Activated CD4-positive, alpha-beta memory T cell treated with anti-CD3 and anti-CD28 coated beads for 36 hours (primary cell): ENCODE measurements at regions not wholly inside any gene's neighbourhood (a gene's known extent, or its start where the extent isn't known, plus 50 kb on each side); places are given as distances from the start of the nearest gene placed in this dataset.

Experiments
- CTCF ChIA-PET: fragments of 350-600 bp; sonication (Branson Sonifier 250); formaldehyde crosslinking; loops from one replicate; lab custom pipeline; 2021; ENCODE audit warnings: antibody characterized with exemption, inconsistent platforms; lab: Charles Lee
- POLR2A ChIA-PET: fragments of 350-600 bp; sonication (Branson Sonifier 250); formaldehyde crosslinking; loops from one replicate; lab custom pipeline; 2021; ENCODE audit warnings: antibody characterized with exemption; lab: Charles Lee
- DNase-seq: peaks from one replicate; pipeline ENCODE4 v3.0.0-alpha.2; 2020
- H3K27ac Mint-ChIP-seq: one replicate; pipeline ENCODE4 v1.8.0; 2021; ENCODE audit warnings: mixed read lengths
- H3K27me3 Mint-ChIP-seq: one replicate; pipeline ENCODE4 v1.8.0; 2021; ENCODE audit warnings: mixed read lengths
- H3K36me3 Mint-ChIP-seq: one replicate; pipeline ENCODE4 v1.8.0; 2021; ENCODE audit warnings: mixed read lengths
- H3K4me1 Mint-ChIP-seq: one replicate; pipeline ENCODE4 v1.8.0; 2021; ENCODE audit warnings: low read depth, mixed read lengths
- H3K4me3 Mint-ChIP-seq: one replicate; pipeline ENCODE4 v1.8.0; 2021; ENCODE audit warnings: mild to moderate bottlenecking, mixed read lengths
- H3K9me3 Mint-ChIP-seq: one replicate; pipeline ENCODE4 v1.8.0; 2021; ENCODE audit warnings: mixed read lengths
- intact Hi-C: fragments of 100-400 bp; cut with micrococcal nuclease; formaldehyde crosslinking; loops from one replicate; pipeline ENCODE4 v1.15.1; 2023

- Mint-ChIP-seq H3K27ac (no peak overlapping the region), H3K4me1 (no peaks in the 10 kb centered on the region), H3K4me3 (no peak overlapping the region), H3K36me3 (no peaks in the 10 kb centered on the region), H3K9me3 (peaks cover 18% of the 10 kb centered on the region), H3K27me3 (no peaks in the 10 kb centered on the region)
- intact Hi-C loops: no loop called here
- DNase-seq: no peak
- POLR2A ChIA-PET: interaction anchor here (0.6 kb wide), 1 partner anchor 410 kb away, joined by 3 read pairs; no protein-coding TSS in a partner anchor
- CTCF ChIA-PET: no interaction called here
Observed at GRCh38 chr10:56771343-56771742, 410.3 kb upstream of the ZWINT start.

- Mint-ChIP-seq H3K4me3 (no peak overlapping the region), H3K27ac (no peak overlapping the region), H3K9me3 (peaks cover 3% of the 10 kb centered on the region), H3K4me1 (no peaks in the 10 kb centered on the region), H3K27me3 (no peaks in the 10 kb centered on the region), H3K36me3 (no peaks in the 10 kb centered on the region)
- ChIA-PET CTCF (no interaction called here), POLR2A (no interaction called here)
- intact Hi-C loops: no loop called here
- DNase-seq: no peak
Observed at GRCh38 chr10:56763090-56763489, 402.0 kb upstream of the ZWINT start.

GRCh38 chr10:56745490-56745889, 384.4 kb upstream of the ZWINT start:
- intact Hi-C loops: no loop called here
- ChIA-PET CTCF (no interaction called here), POLR2A (no interaction called here)
- DNase-seq: no peak
- H3K27me3 Mint-ChIP-seq: no peaks in the 10 kb centered on the region
- H3K4me1 Mint-ChIP-seq: no peaks in the 10 kb centered on the region
- no peak overlapping the region for H3K27ac Mint-ChIP-seq
- H3K4me3 Mint-ChIP-seq: no peak overlapping the region
- H3K36me3 Mint-ChIP-seq: no peaks in the 10 kb centered on the region
- H3K9me3 Mint-ChIP-seq: peaks cover 19% of the 10 kb centered on the region

- ChIA-PET CTCF (no interaction called here), POLR2A (no interaction called here)
- no peak overlapping the region for H3K4me3 Mint-ChIP-seq
- H3K4me1 Mint-ChIP-seq: no peaks in the 10 kb centered on the region
- H3K27me3 Mint-ChIP-seq: no peaks in the 10 kb centered on the region
- DNase-seq: no peak
- no peak overlapping the region for H3K27ac Mint-ChIP-seq
- no peaks in the 10 kb centered on the region for H3K36me3 Mint-ChIP-seq
- peaks cover 14% of the 10 kb centered on the region for H3K9me3 Mint-ChIP-seq
- intact Hi-C loops: no loop called here
Observed at GRCh38 chr10:56728349-56728748, 367.3 kb upstream of the ZWINT start.

GRCh38 chr10:56722912-56723311, 361.9 kb upstream of the ZWINT start:
- H3K27me3 Mint-ChIP-seq: no peaks in the 10 kb centered on the region
- no peak overlapping the region for H3K4me3 Mint-ChIP-seq
- no peak overlapping the region for H3K27ac Mint-ChIP-seq
- intact Hi-C loops: no loop called here
- no peaks in the 10 kb centered on the region for H3K4me1 Mint-ChIP-seq
- no peaks in the 10 kb centered on the region for H3K36me3 Mint-ChIP-seq
- DNase-seq: no peak
- POLR2A ChIA-PET: no interaction called here
- CTCF ChIA-PET: no interaction called here
- H3K9me3 Mint-ChIP-seq: peaks cover 9% of the 10 kb centered on the region

- ChIA-PET CTCF (no interaction called here), POLR2A (no interaction called here)
- DNase-seq: no peak
- no peaks in the 10 kb centered on the region for H3K4me1 Mint-ChIP-seq
- no peaks in the 10 kb centered on the region for H3K27me3 Mint-ChIP-seq
- intact Hi-C loops: no loop called here
- no peak overlapping the region for H3K27ac Mint-ChIP-seq
- no peaks in the 10 kb centered on the region for H3K36me3 Mint-ChIP-seq
- peaks cover 9% of the 10 kb centered on the region for H3K9me3 Mint-ChIP-seq
- no peak overlapping the region for H3K4me3 Mint-ChIP-seq
Observed at GRCh38 chr10:56715262-56715661, 354.2 kb upstream of the ZWINT start.

- Mint-ChIP-seq H3K27ac (no peak overlapping the region), H3K4me1 (no peaks in the 10 kb centered on the region), H3K9me3 (no peaks in the 10 kb centered on the region), H3K27me3 (no peaks in the 10 kb centered on the region), H3K36me3 (no peaks in the 10 kb centered on the region), H3K4me3 (no peak overlapping the region)
- ChIA-PET CTCF (no interaction called here), POLR2A (no interaction called here)
- intact Hi-C loops: no loop called here
- DNase-seq: no peak
Observed at GRCh38 chr10:56698506-56698905, 337.4 kb upstream of the ZWINT start.

- no peak overlapping the region for H3K27ac Mint-ChIP-seq
- no peak overlapping the region for H3K4me3 Mint-ChIP-seq
- no peaks in the 10 kb centered on the region for H3K4me1 Mint-ChIP-seq
- ChIA-PET POLR2A (no interaction called here), CTCF (no interaction called here)
- peaks cover 8% of the 10 kb centered on the region for H3K9me3 Mint-ChIP-seq
- DNase-seq: no peak
- no peaks in the 10 kb centered on the region for H3K36me3 Mint-ChIP-seq
- intact Hi-C loops: no loop called here
- no peaks in the 10 kb centered on the region for H3K27me3 Mint-ChIP-seq
Observed at GRCh38 chr10:56679578-56679977, 318.5 kb upstream of the ZWINT start.

GRCh38 chr10:56662765-56663447, 301.8 kb upstream of the ZWINT start:
- Mint-ChIP-seq H3K4me1 (no peaks in the 10 kb centered on the region), H3K9me3 (peaks cover 9% of the 10 kb centered on the region), H3K36me3 (no peaks in the 10 kb centered on the region), H3K27ac (no peak overlapping the region), H3K4me3 (no peak overlapping the region), H3K27me3 (no peaks in the 10 kb centered on the region)
- CTCF ChIA-PET: no interaction called here
- POLR2A ChIA-PET: no interaction called here
- DNase-seq: no peak
- intact Hi-C loops: no loop called here

- Mint-ChIP-seq H3K9me3 (peaks cover 21% of the 10 kb centered on the region), H3K4me3 (no peak overlapping the region), H3K27me3 (no peaks in the 10 kb centered on the region), H3K36me3 (no peaks in the 10 kb centered on the region), H3K27ac (no peak overlapping the region), H3K4me1 (no peaks in the 10 kb centered on the region)
- POLR2A ChIA-PET: no interaction called here
- no peak for DNase-seq
- CTCF ChIA-PET: no interaction called here
- intact Hi-C loops: no loop called here
Observed at GRCh38 chr10:56653289-56653688, 292.2 kb upstream of the ZWINT start.

- Mint-ChIP-seq H3K4me3 (no peak overlapping the region), H3K27me3 (no peaks in the 10 kb centered on the region), H3K9me3 (peaks cover 9% of the 10 kb centered on the region), H3K36me3 (no peaks in the 10 kb centered on the region), H3K27ac (no peak overlapping the region), H3K4me1 (no peaks in the 10 kb centered on the region)
- CTCF ChIA-PET: no interaction called here
- intact Hi-C loops: no loop called here
- POLR2A ChIA-PET: no interaction called here
- no peak for DNase-seq
Observed at GRCh38 chr10:56646329-56647111, 285.5 kb upstream of the ZWINT start.

- Mint-ChIP-seq H3K9me3 (peaks cover 31% of the 10 kb centered on the region), H3K4me3 (no peak overlapping the region), H3K27ac (no peak overlapping the region), H3K27me3 (no peaks in the 10 kb centered on the region), H3K36me3 (no peaks in the 10 kb centered on the region), H3K4me1 (no peaks in the 10 kb centered on the region)
- intact Hi-C loops: no loop called here
- POLR2A ChIA-PET: no interaction called here
- CTCF ChIA-PET: no interaction called here
- DNase-seq: no peak
Observed at GRCh38 chr10:56633876-56634452, 272.9 kb upstream of the ZWINT start.
